WTC11 (cell line): ENCODE measurements at regions not wholly inside any gene's neighbourhood (a gene's known extent, or its start where the extent isn't known, plus 50 kb on each side); places are given as distances from the start of the nearest gene placed in this dataset.

Experiments used
- CREB1 ChIP-seq: sonication (generic); formaldehyde crosslinking; IDR thresholded peaks from 2 replicates; pipeline ENCODE4 v1.8.0; 2023; ENCODE audit warnings: mild to moderate bottlenecking, missing genetic modification reagents
- ETV6 ChIP-seq: sonication (generic); formaldehyde crosslinking; IDR thresholded peaks from 2 replicates; pipeline ENCODE4 v1.8.1; 2022; ENCODE audit warnings: mild to moderate bottlenecking, missing genetic modification reagents
- FOXK1 ChIP-seq: sonication (generic); formaldehyde crosslinking; IDR thresholded peaks from 2 replicates; pipeline ENCODE4 v1.8.0; 2022; ENCODE audit warnings: mild to moderate bottlenecking, moderate library complexity, missing genetic modification reagents
- HMGA2 ChIP-seq: fragments of 250-450 bp; sonication (Bioruptor Pico); IDR thresholded peaks from 2 replicates; pipeline ENCODE4 v1.4.0; 2021; ENCODE audit warnings: mild to moderate bottlenecking, moderate library complexity
- NR2C2 ChIP-seq: sonication (generic); formaldehyde crosslinking; IDR thresholded peaks from 2 replicates; pipeline ENCODE4 v1.8.0; 2022; ENCODE audit warnings: mild to moderate bottlenecking, missing genetic modification reagents
- SP1 ChIP-seq: sonication (generic); formaldehyde crosslinking; conservative IDR thresholded peaks from 2 replicates; pipeline ENCODE4 v1.8.1; 2022; ENCODE audit warnings: missing genetic modification reagents
- ZNF121 ChIP-seq: sonication (generic); formaldehyde crosslinking; IDR thresholded peaks from 2 replicates; pipeline ENCODE4 v1.8.0; 2023; ENCODE audit warnings: missing genetic modification reagents
- TF ChIP-seq, protein P1 (sequence below): sonication (generic); formaldehyde crosslinking; IDR thresholded peaks from 2 replicates; pipeline ENCODE4 v1.8.1; 2023; ENCODE audit warnings: mild to moderate bottlenecking, missing genetic modification reagents
- TF ChIP-seq, protein P2 (sequence below): sonication (generic); formaldehyde crosslinking; IDR thresholded peaks from 2 replicates; pipeline ENCODE4 v1.8.0; 2022; ENCODE audit warnings: mild to moderate bottlenecking, missing genetic modification reagents
- TF ChIP-seq, protein P3 (sequence below): fragments of 200-600 bp; IDR thresholded peaks from 2 replicates; pipeline ENCODE4 v1.8.0; 2022; ENCODE audit warnings: antibody characterized with exemption
- TF ChIP-seq, protein P4 (sequence below): sonication (generic); formaldehyde crosslinking; IDR thresholded peaks from 2 replicates; pipeline ENCODE4 v1.8.1; 2022; ENCODE audit warnings: mild to moderate bottlenecking, missing genetic modification reagents, moderate library complexity, borderline replicate concordance
- TF ChIP-seq, protein P5 (sequence below): sonication (generic); formaldehyde crosslinking; conservative IDR thresholded peaks from 2 replicates; pipeline ENCODE4 v1.8.1; 2022; ENCODE audit warnings: mild to moderate bottlenecking, missing genetic modification reagents
- TF ChIP-seq, protein P6 (sequence below): sonication (generic); formaldehyde crosslinking; IDR thresholded peaks from 2 replicates; pipeline ENCODE4 v1.8.0; 2022; ENCODE audit warnings: mild to moderate bottlenecking, missing genetic modification reagents

DNA sequence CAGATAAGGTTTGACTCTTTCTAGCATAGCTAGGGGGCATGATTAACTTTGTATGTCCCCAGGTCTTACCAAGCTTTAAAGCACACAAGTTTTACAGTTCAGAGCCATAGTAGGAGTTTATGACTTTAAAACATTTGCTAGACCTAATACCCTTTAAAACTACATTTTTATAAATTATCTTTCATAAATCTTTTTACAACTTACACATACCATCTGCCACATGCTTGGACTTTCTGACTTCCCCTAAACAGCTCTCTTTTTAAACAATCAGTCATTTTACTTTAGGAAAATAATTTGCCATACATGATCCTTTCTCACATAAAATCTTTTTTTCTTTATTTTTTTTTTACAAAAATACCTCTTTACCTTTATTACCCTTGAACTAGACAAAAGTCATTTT lies 735.3 kb upstream of the CADM2 start:
- no peak for TF ChIP-seq CREB1 (CRISPR knock-in tag)
- no peak for TF ChIP-seq HMGA2
- no peak for TF ChIP-seq ETV6 (CRISPR knock-in tag)
- TF ChIP-seq SP1 (CRISPR knock-in tag) = no peak
- TF ChIP-seq, protein P1, sequence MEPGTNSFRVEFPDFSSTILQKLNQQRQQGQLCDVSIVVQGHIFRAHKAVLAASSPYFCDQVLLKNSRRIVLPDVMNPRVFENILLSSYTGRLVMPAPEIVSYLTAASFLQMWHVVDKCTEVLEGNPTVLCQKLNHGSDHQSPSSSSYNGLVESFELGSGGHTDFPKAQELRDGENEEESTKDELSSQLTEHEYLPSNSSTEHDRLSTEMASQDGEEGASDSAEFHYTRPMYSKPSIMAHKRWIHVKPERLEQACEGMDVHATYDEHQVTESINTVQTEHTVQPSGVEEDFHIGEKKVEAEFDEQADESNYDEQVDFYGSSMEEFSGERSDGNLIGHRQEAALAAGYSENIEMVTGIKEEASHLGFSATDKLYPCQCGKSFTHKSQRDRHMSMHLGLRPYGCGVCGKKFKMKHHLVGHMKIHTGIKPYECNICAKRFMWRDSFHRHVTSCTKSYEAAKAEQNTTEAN (CRISPR knock-in tag) = no peak
- no peak for TF ChIP-seq NR2C2
- TF ChIP-seq ZNF121 (CRISPR knock-in tag) = no peak
- TF ChIP-seq, protein P2, sequence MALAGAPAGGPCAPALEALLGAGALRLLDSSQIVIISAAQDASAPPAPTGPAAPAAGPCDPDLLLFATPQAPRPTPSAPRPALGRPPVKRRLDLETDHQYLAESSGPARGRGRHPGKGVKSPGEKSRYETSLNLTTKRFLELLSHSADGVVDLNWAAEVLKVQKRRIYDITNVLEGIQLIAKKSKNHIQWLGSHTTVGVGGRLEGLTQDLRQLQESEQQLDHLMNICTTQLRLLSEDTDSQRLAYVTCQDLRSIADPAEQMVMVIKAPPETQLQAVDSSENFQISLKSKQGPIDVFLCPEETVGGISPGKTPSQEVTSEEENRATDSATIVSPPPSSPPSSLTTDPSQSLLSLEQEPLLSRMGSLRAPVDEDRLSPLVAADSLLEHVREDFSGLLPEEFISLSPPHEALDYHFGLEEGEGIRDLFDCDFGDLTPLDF (CRISPR knock-in tag) = no peak
- TF ChIP-seq, protein P3, sequence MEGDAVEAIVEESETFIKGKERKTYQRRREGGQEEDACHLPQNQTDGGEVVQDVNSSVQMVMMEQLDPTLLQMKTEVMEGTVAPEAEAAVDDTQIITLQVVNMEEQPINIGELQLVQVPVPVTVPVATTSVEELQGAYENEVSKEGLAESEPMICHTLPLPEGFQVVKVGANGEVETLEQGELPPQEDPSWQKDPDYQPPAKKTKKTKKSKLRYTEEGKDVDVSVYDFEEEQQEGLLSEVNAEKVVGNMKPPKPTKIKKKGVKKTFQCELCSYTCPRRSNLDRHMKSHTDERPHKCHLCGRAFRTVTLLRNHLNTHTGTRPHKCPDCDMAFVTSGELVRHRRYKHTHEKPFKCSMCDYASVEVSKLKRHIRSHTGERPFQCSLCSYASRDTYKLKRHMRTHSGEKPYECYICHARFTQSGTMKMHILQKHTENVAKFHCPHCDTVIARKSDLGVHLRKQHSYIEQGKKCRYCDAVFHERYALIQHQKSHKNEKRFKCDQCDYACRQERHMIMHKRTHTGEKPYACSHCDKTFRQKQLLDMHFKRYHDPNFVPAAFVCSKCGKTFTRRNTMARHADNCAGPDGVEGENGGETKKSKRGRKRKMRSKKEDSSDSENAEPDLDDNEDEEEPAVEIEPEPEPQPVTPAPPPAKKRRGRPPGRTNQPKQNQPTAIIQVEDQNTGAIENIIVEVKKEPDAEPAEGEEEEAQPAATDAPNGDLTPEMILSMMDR = no peak
- TF ChIP-seq, protein P4, sequence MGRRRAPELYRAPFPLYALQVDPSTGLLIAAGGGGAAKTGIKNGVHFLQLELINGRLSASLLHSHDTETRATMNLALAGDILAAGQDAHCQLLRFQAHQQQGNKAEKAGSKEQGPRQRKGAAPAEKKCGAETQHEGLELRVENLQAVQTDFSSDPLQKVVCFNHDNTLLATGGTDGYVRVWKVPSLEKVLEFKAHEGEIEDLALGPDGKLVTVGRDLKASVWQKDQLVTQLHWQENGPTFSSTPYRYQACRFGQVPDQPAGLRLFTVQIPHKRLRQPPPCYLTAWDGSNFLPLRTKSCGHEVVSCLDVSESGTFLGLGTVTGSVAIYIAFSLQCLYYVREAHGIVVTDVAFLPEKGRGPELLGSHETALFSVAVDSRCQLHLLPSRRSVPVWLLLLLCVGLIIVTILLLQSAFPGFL (CRISPR knock-in tag) = no peak
- TF ChIP-seq, protein P5, sequence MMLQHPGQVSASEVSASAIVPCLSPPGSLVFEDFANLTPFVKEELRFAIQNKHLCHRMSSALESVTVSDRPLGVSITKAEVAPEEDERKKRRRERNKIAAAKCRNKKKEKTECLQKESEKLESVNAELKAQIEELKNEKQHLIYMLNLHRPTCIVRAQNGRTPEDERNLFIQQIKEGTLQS (CRISPR knock-in tag) = no peak
- no peak for TF ChIP-seq FOXK1 (CRISPR knock-in tag)
- TF ChIP-seq, protein P6, sequence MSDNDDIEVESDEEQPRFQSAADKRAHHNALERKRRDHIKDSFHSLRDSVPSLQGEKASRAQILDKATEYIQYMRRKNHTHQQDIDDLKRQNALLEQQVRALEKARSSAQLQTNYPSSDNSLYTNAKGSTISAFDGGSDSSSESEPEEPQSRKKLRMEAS (CRISPR knock-in tag) = no peak
